Vagina (tissue), 2 donors: ENCODE measurements at regions not wholly inside any gene's neighbourhood (a gene's known extent, or its start where the extent isn't known, plus 50 kb on each side); places are given as distances from the start of the nearest gene placed in this dataset.

Experiments
- CTCF ChIP-seq, 3 experiments: fragments of 450-650 bp in 2 of 3; fragments of 200-600 bp in 1 of 3; sonication (generic) in 1 of 3; IDR thresholded peaks; one replicate each; pipeline ENCODE4 v1.5.1; 2017 to 2019; ENCODE audit warnings: antibody characterized with exemption in 3 of 3, mild to moderate bottlenecking in 2 of 3, moderate library complexity in 2 of 3
- POLR2A ChIP-seq, 2 donors: fragments of 450-650 bp; IDR thresholded peaks; one replicate each; pipeline ENCODE4 v1.6.1; 2017; ENCODE audit warnings: antibody characterized with exemption in 2 of 2, mild to moderate bottlenecking in 2 of 2, moderate library complexity in 2 of 2
- POLR2AphosphoS5 ChIP-seq, 2 donors: sonication (generic); formaldehyde crosslinking; IDR thresholded peaks; one replicate each; pipeline ENCODE4 v1.9.0; 2017; ENCODE audit warnings: antibody characterized with exemption in 2 of 2, mild to moderate bottlenecking in 2 of 2, low read depth in 1 of 2; ENCODE audit not compliant: insufficient read depth in 1 of 2

GRCh38 chr4:20106921-20107320 is 144.8 kb upstream of the SLIT2 start:
- TF ChIP-seq POLR2A (IDR thresholded peaks at IDR 0.05), result no peak
- no peak for TF ChIP-seq CTCF (IDR thresholded peaks at IDR 0.05)
- no peak for TF ChIP-seq POLR2AphosphoS5 (IDR thresholded peaks at IDR 0.05; ENCODE audit: insufficient read depth in 1 of 2, low read depth in 1 of 2)
